ENCODE measurements at regions not wholly inside any gene's neighbourhood (a gene's known extent, or its start where the extent isn't known, plus 50 kb on each side); places are given as distances from the start of the nearest gene placed in this dataset.
"Not testable (repeated sequence)": the region's sequence is repeated elsewhere in the genome, so short reads cannot be mapped to it uniquely, and the experiment has no call there.

DNA sequence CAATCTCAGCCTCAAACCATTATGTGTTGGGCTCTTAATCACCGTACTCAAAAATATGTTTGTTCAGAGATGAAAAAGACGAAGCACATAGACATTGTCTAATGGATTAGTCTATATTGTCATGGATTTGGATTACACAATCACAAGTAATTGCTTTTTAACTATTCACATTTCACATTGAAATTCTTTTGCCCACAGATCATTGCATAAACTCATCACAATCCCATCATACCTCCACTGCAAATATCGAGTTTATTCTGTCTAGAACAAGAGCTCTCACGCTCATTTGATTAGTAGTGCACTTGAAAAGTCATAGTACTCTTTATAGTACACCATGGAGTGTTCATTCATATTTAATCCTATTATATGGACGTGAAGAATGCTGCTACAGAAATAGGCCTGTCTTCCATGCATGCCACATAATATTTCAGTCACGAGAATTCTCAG is 97.9 kb upstream of the SOX11 start:
- no peak for DNase-seq

GRCh38 chr2:5596868-5597267 is 95.3 kb upstream of the SOX11 start:
- no peak for DNase-seq

DNA sequence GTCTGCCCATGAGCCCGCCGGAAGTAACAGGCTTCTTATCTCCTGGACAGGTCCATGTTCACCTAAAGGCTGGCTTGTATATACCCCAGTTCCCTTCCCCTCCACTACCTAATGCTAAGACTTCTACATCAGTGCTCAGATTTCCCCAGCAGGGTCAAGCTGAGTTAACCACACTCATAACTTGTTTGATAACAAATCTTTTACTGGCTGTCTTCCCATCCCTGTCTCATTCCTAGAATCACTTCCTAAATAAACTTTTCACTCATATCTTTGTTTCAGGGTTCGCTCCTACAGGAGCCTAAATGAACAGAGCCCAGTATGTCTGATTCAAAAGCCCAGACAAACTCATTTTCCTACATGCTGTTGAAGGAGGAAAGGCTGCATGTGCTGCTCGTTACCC is 94.0 kb upstream of the SOX11 start:
- DNase-seq, result no peak

- DNase-seq, result no peak
Measured at GRCh38 chr2:5609201-5609600, 83.0 kb upstream of the SOX11 start.

- no peak for DNase-seq
Measured at GRCh38 chr2:5612666-5613065, 79.5 kb upstream of the SOX11 start.

DNA sequence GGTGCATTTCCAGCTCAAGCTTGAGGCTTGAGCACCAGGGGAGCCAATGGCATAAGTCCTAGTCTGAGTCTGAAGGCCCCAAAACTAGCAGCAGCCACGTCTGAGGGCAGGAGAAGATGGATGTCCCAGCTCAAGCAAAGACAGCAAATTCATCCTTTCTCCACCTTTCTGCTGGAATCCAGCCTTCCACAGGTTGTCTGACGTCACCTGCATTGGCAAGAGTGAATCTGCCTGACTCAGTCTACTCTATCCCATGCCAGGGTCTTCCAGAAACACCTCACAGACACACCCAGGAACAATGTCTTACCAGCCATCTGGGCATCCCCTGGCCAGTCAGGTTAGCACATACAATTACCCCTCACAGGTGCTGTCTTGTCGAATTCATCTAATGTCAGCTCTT is 76.2 kb upstream of the SOX11 start:
- DNase-seq, result no peak

- no peak for DNase-seq
Measured at GRCh38 chr2:5617358-5617757, 74.8 kb upstream of the SOX11 start.

GRCh38 chr2:5617796-5618195 is 74.4 kb upstream of the SOX11 start:
- no peak for DNase-seq

DNA sequence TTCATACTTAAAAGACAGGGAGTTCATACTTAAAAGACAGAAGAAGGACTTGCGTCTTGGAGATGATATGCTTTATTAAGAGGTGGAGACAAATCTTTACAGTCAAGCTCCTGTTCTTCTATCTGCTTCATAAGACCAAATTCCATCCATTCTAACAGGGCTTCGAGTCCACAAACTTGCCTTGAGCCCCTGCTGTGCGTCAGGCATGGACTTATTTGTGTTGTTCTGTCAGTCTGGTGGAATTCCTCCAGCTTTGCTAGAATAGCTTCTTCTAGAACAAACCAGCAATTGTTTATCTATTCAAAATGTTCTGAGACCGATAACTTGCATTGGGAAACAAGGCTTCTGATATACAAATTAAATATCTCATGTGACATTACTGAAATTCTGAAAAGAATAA is 73.9 kb upstream of the SOX11 start:
- no peak for DNase-seq

GRCh38 chr2:5625556-5626065 is 66.6 kb upstream of the SOX11 start:
- DNase-seq, result not testable (repeated sequence)

DNA sequence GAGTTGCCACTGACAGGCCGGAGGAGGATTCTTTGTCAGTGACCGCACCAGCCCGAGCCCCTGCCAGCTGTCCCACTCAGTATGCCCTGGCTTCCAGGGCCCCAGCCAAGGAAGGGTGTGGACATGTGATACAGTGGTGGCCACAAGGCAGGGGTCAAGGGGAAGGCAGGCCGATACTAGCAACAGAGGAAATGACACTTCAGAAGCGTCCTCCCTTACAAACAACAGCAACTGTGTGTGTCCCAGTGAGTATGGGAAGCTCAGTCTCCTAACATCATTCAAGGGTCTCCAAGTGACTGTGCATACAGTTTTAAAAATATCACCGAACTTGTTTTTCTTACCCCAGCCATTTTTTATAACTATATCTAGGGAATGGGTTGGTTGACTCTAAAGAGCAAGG is 63.7 kb upstream of the SOX11 start:
- not testable (repeated sequence) for DNase-seq

GRCh38 chr2:5629510-5629909 is 62.7 kb upstream of the SOX11 start:
- not testable (repeated sequence) for DNase-seq

GRCh38 chr2:5637051-5637450 is 55.1 kb upstream of the SOX11 start:
- not testable (repeated sequence) for DNase-seq

Measured in activated naive CD4-positive, alpha-beta T cell (primary cell).